Neural cell (in vitro differentiated cells): ENCODE measurements at regions not wholly inside any gene's neighbourhood (a gene's known extent, or its start where the extent isn't known, plus 50 kb on each side); places are given as distances from the start of the nearest gene placed in this dataset.

Experiments
- EP300 ChIP-seq: fragments of 450-650 bp; conservative IDR thresholded peaks from 2 replicates; pipeline ENCODE4 v1.6.1; 2014; ENCODE audit warnings: antibody characterized with exemption, mild to moderate bottlenecking, moderate library complexity; ENCODE audit not compliant: poor library complexity, severe bottlenecking
- EZH2 ChIP-seq: fragments of 200-600, 300-800 bp; shearing (Covaris generic), sonication (generic); IDR thresholded peaks from 2 replicates; pipeline ENCODE4 v1.6.1; 2014; ENCODE audit warnings: antibody characterized with exemption, low read length, borderline replicate concordance, mild to moderate bottlenecking; ENCODE audit not compliant: insufficient read depth, poor library complexity, severe bottlenecking
- POLR2AphosphoS5 ChIP-seq: IDR thresholded peaks from 2 replicates; pipeline ENCODE4 v1.6.1; 2012
- RAD21 ChIP-seq: fragments of 450-650 bp; conservative IDR thresholded peaks from 2 replicates; pipeline ENCODE4 v1.6.1; 2014; ENCODE audit warnings: antibody characterized with exemption, mild to moderate bottlenecking, moderate library complexity
- SMC3 ChIP-seq: fragments of 450-650 bp; conservative IDR thresholded peaks from 2 replicates; pipeline ENCODE4 v1.6.1; 2014; ENCODE audit warnings: antibody characterized with exemption, mild to moderate bottlenecking, moderate library complexity; ENCODE audit not compliant: poor library complexity
- TAF1 ChIP-seq: IDR thresholded peaks from 2 replicates; pipeline ENCODE4 v1.6.1; 2012; ENCODE audit warnings: low read depth
- TF ChIP-seq, protein P1 (sequence below): fragments of 450-650 bp; IDR thresholded peaks from 2 replicates; pipeline ENCODE4 v1.5.1; 2014; ENCODE audit warnings: antibody characterized with exemption, mild to moderate bottlenecking, moderate library complexity; ENCODE audit not compliant: poor library complexity, severe bottlenecking
- TF ChIP-seq, protein P2 (sequence below): IDR thresholded peaks from 2 replicates; pipeline ENCODE4 v1.6.1; 2012; ENCODE audit warnings: borderline replicate concordance

DNA sequence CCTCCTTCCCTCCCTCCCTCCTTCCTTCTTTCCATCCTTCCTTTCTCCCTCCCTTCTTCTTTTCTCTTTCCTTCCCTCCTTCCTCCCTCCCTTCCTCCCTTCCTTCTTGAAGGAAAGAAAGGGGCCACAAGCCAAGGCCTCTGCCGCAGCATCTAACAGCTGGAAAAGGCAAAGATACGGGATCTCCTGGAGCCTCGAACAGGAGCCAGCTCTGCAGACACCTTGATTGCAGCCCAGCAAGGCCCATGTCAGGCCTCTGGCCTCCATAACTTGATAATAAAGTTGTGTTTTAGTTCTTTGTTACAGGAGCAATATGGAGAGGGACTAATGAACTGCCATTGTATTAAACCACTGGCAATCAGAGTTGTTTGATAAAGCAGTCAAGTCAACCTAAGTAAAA is 348.9 kb upstream of the B3GAT1 start:
- TF ChIP-seq POLR2AphosphoS5 (no peak), EP300 (no peak), TAF1 (no peak), RAD21 (no peak), EZH2 (no peak), SMC3 (no peak)
- TF ChIP-seq, protein P1, sequence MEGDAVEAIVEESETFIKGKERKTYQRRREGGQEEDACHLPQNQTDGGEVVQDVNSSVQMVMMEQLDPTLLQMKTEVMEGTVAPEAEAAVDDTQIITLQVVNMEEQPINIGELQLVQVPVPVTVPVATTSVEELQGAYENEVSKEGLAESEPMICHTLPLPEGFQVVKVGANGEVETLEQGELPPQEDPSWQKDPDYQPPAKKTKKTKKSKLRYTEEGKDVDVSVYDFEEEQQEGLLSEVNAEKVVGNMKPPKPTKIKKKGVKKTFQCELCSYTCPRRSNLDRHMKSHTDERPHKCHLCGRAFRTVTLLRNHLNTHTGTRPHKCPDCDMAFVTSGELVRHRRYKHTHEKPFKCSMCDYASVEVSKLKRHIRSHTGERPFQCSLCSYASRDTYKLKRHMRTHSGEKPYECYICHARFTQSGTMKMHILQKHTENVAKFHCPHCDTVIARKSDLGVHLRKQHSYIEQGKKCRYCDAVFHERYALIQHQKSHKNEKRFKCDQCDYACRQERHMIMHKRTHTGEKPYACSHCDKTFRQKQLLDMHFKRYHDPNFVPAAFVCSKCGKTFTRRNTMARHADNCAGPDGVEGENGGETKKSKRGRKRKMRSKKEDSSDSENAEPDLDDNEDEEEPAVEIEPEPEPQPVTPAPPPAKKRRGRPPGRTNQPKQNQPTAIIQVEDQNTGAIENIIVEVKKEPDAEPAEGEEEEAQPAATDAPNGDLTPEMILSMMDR, result no peak
- TF ChIP-seq, protein P2, sequence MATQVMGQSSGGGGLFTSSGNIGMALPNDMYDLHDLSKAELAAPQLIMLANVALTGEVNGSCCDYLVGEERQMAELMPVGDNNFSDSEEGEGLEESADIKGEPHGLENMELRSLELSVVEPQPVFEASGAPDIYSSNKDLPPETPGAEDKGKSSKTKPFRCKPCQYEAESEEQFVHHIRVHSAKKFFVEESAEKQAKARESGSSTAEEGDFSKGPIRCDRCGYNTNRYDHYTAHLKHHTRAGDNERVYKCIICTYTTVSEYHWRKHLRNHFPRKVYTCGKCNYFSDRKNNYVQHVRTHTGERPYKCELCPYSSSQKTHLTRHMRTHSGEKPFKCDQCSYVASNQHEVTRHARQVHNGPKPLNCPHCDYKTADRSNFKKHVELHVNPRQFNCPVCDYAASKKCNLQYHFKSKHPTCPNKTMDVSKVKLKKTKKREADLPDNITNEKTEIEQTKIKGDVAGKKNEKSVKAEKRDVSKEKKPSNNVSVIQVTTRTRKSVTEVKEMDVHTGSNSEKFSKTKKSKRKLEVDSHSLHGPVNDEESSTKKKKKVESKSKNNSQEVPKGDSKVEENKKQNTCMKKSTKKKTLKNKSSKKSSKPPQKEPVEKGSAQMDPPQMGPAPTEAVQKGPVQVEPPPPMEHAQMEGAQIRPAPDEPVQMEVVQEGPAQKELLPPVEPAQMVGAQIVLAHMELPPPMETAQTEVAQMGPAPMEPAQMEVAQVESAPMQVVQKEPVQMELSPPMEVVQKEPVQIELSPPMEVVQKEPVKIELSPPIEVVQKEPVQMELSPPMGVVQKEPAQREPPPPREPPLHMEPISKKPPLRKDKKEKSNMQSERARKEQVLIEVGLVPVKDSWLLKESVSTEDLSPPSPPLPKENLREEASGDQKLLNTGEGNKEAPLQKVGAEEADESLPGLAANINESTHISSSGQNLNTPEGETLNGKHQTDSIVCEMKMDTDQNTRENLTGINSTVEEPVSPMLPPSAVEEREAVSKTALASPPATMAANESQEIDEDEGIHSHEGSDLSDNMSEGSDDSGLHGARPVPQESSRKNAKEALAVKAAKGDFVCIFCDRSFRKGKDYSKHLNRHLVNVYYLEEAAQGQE, result no peak
